HG03097 (cell line): ENCODE measurements at regions not wholly inside any gene's neighbourhood (a gene's known extent, or its start where the extent isn't known, plus 50 kb on each side); places are given as distances from the start of the nearest gene placed in this dataset.
A peak's percentile ranks its signal among the peaks of the same experiment; 100 is the strongest.

Source experiments
- ATAC-seq: cut with Tn5 transposase; IDR thresholded peaks from one replicate; pipeline ENCODE4 v1.9.1; 2021; ENCODE audit not compliant: unreplicated experiment, low FRiP score

DNA sequence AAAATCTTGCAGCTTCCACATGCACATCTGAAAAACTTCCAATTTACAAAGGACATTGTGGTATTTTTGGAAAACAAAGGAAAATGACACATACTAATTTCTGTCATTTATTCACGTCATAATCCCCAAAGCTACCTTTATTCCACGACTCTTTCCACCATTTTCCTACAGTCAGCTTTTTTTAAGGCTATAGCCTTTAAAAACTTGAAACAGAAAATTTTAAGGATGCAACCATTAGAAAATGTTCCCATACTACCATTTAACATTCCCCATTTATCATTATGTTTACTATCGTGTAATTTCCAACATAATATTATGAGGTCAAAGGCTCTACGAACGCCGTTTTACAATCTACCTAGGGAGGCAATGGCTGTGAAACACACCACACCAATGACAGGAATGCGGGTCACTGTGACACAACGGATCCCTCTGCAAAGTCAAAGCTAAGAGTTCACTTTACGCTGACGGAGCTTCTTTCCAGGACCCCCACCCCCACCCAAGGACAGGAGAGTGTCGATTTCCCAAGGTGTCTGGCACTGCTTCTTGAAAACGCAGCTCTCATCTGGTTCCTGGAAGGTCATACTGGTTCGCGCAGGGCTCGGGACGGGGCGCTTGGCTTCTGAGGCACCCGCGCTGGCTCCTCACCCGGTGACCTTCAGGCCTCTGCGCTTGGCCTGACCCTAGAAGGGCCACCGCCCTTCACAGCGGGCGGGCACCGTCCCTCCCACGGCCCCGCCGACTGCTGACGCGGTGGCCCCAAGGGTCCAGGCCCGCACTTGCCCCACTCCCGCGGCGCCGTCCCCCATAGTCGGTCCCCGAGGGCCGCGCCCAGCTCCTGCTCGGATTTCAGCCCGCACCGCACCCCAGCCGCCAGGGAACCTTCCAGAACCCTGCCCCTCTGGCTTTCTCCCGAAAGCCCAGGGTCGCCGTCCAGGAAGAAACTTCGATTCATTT is 50.5 kb upstream of the ATF3 start:
- ATAC-seq, result peak; percentile 22

DNA sequence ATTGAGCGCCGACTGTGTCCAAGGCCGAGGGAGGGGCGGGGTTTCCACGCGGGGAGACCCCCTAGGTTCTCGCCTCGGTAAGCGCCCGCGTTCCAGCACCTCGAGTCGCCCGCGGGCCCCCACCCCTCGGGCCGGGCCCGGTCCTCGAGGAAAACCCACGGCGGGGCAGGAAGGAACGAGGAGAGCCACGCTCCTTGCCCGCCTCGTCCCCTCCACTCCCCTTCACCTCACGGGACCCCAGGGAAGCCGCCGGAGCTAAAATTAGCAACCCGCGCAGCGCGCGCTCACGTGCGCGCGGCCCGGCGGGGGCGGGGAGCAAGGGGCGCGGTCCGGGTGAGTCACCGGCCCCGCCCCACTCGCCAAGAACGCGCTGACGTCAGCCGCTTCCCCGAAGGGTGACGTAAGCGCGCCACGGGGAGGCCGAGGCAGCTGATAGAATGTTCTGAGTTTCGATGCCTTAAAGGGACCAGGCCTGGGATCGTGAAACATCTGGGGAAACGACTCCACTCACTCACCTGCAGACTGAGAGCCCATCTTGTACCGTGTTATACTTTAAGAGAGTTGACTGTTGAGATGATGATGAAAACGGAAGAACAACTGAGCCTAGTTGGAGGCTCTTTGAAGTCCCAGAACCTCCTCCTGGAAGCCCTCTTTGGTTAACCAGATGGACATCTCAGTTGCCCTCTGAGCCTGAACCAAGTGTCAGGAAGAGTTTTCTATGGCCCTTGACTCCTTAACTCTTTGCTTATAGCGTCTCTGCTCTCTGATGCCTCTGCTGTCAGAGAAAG is 49.7 kb upstream of the ATF3 start:
- peak; percentile 93 for ATAC-seq
